CD4-positive, alpha-beta T cell treated with Interleukin-6 for 4 hours (primary cell): ENCODE measurements at regions not wholly inside any gene's neighbourhood (a gene's known extent, or its start where the extent isn't known, plus 50 kb on each side); places are given as distances from the start of the nearest gene placed in this dataset.

Source experiments
- DNase-seq: peaks from one replicate; pipeline ENCODE4 v3.0.0-alpha.2; 2020; ENCODE audit warnings: mixed read lengths

- no peak for DNase-seq
Observed at GRCh38 chr5:73288803-73289720, 116.1 kb downstream of the TMEM174 start.

- DNase-seq, result no peak
Observed at GRCh38 chr5:73286896-73287295, 113.9 kb downstream of the TMEM174 start.

GRCh38 chr5:73284985-73285384 lies 112.0 kb downstream of the TMEM174 start:
- DNase-seq, result no peak

GRCh38 chr5:73284220-73284795 lies 111.3 kb downstream of the TMEM174 start:
- no peak for DNase-seq

GRCh38 chr5:73282923-73283322 lies 109.9 kb downstream of the TMEM174 start:
- DNase-seq, result no peak

- DNase-seq, result no peak
Observed at GRCh38 chr5:73282383-73282782, 109.4 kb downstream of the TMEM174 start.

- DNase-seq, result no peak
Observed at GRCh38 chr5:73280821-73281746, 108.1 kb downstream of the TMEM174 start.

- DNase-seq, result no peak
Observed at GRCh38 chr5:73280386-73280785, 107.4 kb downstream of the TMEM174 start.

- DNase-seq, result no peak
Observed at GRCh38 chr5:73279805-73280204, 106.8 kb downstream of the TMEM174 start.

GRCh38 chr5:73278693-73279092 lies 105.7 kb downstream of the TMEM174 start:
- DNase-seq, result no peak

GRCh38 chr5:73274881-73275663 lies 102.1 kb downstream of the TMEM174 start:
- no peak for DNase-seq

- no peak for DNase-seq
Observed at GRCh38 chr5:73274121-73274520, 101.1 kb downstream of the TMEM174 start.

GRCh38 chr5:73273379-73274050 lies 100.5 kb downstream of the TMEM174 start:
- no peak for DNase-seq

GRCh38 chr5:73272351-73272750 lies 99.4 kb downstream of the TMEM174 start:
- no peak for DNase-seq

- no peak for DNase-seq
Observed at GRCh38 chr5:73268826-73269225, 95.8 kb downstream of the TMEM174 start.

- no peak for DNase-seq
Observed at GRCh38 chr5:73267766-73268435, 94.9 kb downstream of the TMEM174 start.

GRCh38 chr5:73266925-73267765 lies 94.2 kb downstream of the TMEM174 start:
- DNase-seq, result no peak

- no peak for DNase-seq
Observed at GRCh38 chr5:73266176-73266738, 93.3 kb downstream of the TMEM174 start.

GRCh38 chr5:73265641-73266040 lies 92.6 kb downstream of the TMEM174 start:
- DNase-seq, result no peak

GRCh38 chr5:73264631-73265030 lies 91.6 kb downstream of the TMEM174 start:
- DNase-seq, result no peak
